GM12872 (cell line): ENCODE measurements at regions not wholly inside any gene's neighbourhood (a gene's known extent, or its start where the extent isn't known, plus 50 kb on each side); places are given as distances from the start of the nearest gene placed in this dataset.

Experiments used
- TF ChIP-seq, protein P1 (sequence below): IDR thresholded peaks from 3 replicates; pipeline ENCODE4 v1.5.1; 2011; ENCODE audit warnings: low read depth, mild to moderate bottlenecking, low read length, moderate library complexity; ENCODE audit not compliant: insufficient read depth

GRCh38 chr5:101663543-101663942, 632.5 kb downstream of the SLCO4C1 start:
- TF ChIP-seq, protein P1, sequence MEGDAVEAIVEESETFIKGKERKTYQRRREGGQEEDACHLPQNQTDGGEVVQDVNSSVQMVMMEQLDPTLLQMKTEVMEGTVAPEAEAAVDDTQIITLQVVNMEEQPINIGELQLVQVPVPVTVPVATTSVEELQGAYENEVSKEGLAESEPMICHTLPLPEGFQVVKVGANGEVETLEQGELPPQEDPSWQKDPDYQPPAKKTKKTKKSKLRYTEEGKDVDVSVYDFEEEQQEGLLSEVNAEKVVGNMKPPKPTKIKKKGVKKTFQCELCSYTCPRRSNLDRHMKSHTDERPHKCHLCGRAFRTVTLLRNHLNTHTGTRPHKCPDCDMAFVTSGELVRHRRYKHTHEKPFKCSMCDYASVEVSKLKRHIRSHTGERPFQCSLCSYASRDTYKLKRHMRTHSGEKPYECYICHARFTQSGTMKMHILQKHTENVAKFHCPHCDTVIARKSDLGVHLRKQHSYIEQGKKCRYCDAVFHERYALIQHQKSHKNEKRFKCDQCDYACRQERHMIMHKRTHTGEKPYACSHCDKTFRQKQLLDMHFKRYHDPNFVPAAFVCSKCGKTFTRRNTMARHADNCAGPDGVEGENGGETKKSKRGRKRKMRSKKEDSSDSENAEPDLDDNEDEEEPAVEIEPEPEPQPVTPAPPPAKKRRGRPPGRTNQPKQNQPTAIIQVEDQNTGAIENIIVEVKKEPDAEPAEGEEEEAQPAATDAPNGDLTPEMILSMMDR, result no peak

- TF ChIP-seq, protein P1, result no peak
Observed at GRCh38 chr5:101662263-101662662, 633.8 kb downstream of the SLCO4C1 start.

DNA sequence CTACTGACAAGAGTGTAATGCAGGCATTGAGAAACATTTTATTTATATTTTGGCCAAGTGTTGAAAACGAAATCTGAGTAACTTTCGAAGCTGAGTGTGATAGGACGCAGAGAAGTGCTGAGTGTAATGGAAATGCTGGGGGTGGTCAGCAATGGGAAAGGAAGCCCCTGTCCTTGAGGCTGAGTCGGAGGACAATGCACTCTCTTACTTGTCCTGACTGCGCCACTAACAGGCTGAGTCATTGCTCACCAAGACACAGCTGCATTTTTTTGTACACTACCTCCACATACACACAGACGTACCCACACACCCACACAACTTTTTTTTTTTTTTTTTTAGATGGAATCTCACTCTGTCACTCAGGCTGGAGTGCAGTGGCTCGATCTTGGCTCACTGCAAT, 637.7 kb downstream of the SLCO4C1 start:
- TF ChIP-seq, protein P1, result no peak

- TF ChIP-seq, protein P1, result no peak
Observed at GRCh38 chr5:101653996-101654395, 642.1 kb downstream of the SLCO4C1 start.

DNA sequence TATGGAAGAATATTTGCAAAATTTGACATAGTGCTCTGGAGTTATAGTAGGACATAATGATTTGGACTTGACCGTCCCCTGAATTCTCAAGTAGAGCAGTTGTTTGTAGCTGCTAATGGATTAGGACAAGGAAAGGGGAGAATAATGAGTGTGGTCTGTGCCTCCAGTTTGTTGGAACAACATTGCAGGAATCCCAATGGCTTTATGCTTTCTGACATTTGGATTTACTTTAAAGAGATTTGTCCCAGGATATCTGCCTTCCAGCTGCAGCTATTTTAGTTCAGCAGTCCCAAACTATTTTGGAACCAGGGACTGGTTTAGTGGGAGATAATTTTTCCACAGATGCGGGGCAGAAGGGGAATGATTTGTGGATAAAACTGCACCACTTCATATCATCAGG, 648.2 kb downstream of the SLCO4C1 start:
- TF ChIP-seq, protein P1, result no peak

- TF ChIP-seq, protein P1, result no peak
Observed at GRCh38 chr5:101643794-101644193, 652.3 kb downstream of the SLCO4C1 start.

GRCh38 chr5:101637599-101637998, 658.5 kb downstream of the SLCO4C1 start:
- TF ChIP-seq, protein P1, result no peak

DNA sequence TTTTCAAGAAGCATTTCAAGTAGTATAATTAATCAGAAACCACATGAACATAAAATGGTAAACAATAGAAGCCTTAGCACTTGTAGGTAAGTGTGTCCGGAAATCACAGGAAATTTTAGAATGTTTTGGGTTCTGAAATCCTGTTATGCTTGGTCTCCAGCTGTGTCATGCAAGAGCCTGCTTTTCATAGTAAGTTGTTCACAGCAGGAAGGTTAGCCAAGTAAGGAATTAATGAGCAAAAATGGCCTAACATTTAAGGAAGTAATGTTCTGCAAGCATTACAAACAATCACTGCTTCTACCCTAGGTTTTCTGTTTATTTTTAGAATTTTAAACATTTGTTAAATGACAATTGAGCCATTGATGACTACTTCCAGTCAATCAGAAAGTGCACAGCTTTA, 669.5 kb downstream of the SLCO4C1 start:
- TF ChIP-seq, protein P1, result no peak
